ENCODE measurements at regions not wholly inside any gene's neighbourhood (a gene's known extent, or its start where the extent isn't known, plus 50 kb on each side); places are given as distances from the start of the nearest gene placed in this dataset.

GRCh38 chr20:19819149-19819548, 61.1 kb downstream of the RIN2 start:
- H3K4me1 ChIP-seq (ENCODE audit: control insufficient read depth in 2 of 2, insufficient read depth in 2 of 2, low read length in 1 of 2), result no peaks in the 10 kb centered on the region
- no peaks in the 10 kb centered on the region for H3K27me3 ChIP-seq (ENCODE audit: control insufficient read depth in 1 of 2, insufficient read depth in 2 of 2, low read length in 2 of 2)
- WGBS, 2 donors, result 62 to 87% methylated on average over 1 of the region's 1 CpG
- H3K36me3 ChIP-seq (ENCODE audit: control insufficient read depth in 2 of 2, insufficient read depth in 2 of 2, low read length in 1 of 2), result no peaks in the 10 kb centered on the region
- H3K27ac ChIP-seq (ENCODE audit: low read depth in 2 of 2, low read length in 1 of 2), result no peak overlapping the region
- no peak overlapping the region for H3K4me3 ChIP-seq (ENCODE audit: low read depth in 1 of 2, low read length in 2 of 2)
- peaks cover 0 to 3% of the 10 kb centered on the region in 2 donors for H3K9me3 ChIP-seq (ENCODE audit: control insufficient read depth in 2 of 2, insufficient read depth in 1 of 2, low read depth in 1 of 2, low read length in 1 of 2)

GRCh38 chr20:19820555-19821211, 62.6 kb downstream of the RIN2 start:
- H3K27me3 ChIP-seq (ENCODE audit: control insufficient read depth in 1 of 2, insufficient read depth in 2 of 2, low read length in 2 of 2), result no peaks in the 10 kb centered on the region
- no peaks in the 10 kb centered on the region for H3K4me1 ChIP-seq (ENCODE audit: control insufficient read depth in 2 of 2, insufficient read depth in 2 of 2, low read length in 1 of 2)
- H3K9me3 ChIP-seq (ENCODE audit: control insufficient read depth in 2 of 2, insufficient read depth in 1 of 2, low read depth in 1 of 2, low read length in 1 of 2), result peaks cover 0 to 3% of the 10 kb centered on the region in 2 donors
- H3K27ac ChIP-seq (ENCODE audit: low read depth in 2 of 2, low read length in 1 of 2), result no peak overlapping the region
- H3K36me3 ChIP-seq (ENCODE audit: control insufficient read depth in 2 of 2, insufficient read depth in 2 of 2, low read length in 1 of 2), result no peaks in the 10 kb centered on the region
- WGBS, 2 donors, result 74 to 77% methylated on average over 4 of the region's 4 CpGs
- H3K4me3 ChIP-seq (ENCODE audit: low read depth in 1 of 2, low read length in 2 of 2), result no peak overlapping the region

GRCh38 chr20:19821606-19822005, 63.5 kb downstream of the RIN2 start:
- WGBS, 2 donors, result 90 to 91% methylated on average over 3 of the region's 3 CpGs
- Histone ChIP-seq H3K4me1 (ENCODE audit: control insufficient read depth in 2 of 2, insufficient read depth in 2 of 2, low read length in 1 of 2) (no peaks in the 10 kb centered on the region), H3K27me3 (ENCODE audit: control insufficient read depth in 1 of 2, insufficient read depth in 2 of 2, low read length in 2 of 2) (no peaks in the 10 kb centered on the region), H3K27ac (ENCODE audit: low read depth in 2 of 2, low read length in 1 of 2) (no peak overlapping the region), H3K4me3 (ENCODE audit: low read depth in 1 of 2, low read length in 2 of 2) (no peak overlapping the region), H3K36me3 (ENCODE audit: control insufficient read depth in 2 of 2, insufficient read depth in 2 of 2, low read length in 1 of 2) (no peaks in the 10 kb centered on the region), H3K9me3 (ENCODE audit: control insufficient read depth in 2 of 2, insufficient read depth in 1 of 2, low read depth in 1 of 2, low read length in 1 of 2) (peaks cover 0 to 3% of the 10 kb centered on the region in 2 donors)

GRCh38 chr20:19823216-19823615, 65.2 kb downstream of the RIN2 start:
- Histone ChIP-seq H3K27me3 (ENCODE audit: control insufficient read depth in 1 of 2, insufficient read depth in 2 of 2, low read length in 2 of 2) (no peaks in the 10 kb centered on the region), H3K4me3 (ENCODE audit: low read depth in 1 of 2, low read length in 2 of 2) (no peak overlapping the region), H3K9me3 (ENCODE audit: control insufficient read depth in 2 of 2, insufficient read depth in 1 of 2, low read depth in 1 of 2, low read length in 1 of 2) (peaks cover 0 to 3% of the 10 kb centered on the region in 2 donors), H3K36me3 (ENCODE audit: control insufficient read depth in 2 of 2, insufficient read depth in 2 of 2, low read length in 1 of 2) (no peaks in the 10 kb centered on the region), H3K4me1 (ENCODE audit: control insufficient read depth in 2 of 2, insufficient read depth in 2 of 2, low read length in 1 of 2) (no peaks in the 10 kb centered on the region), H3K27ac (ENCODE audit: low read depth in 2 of 2, low read length in 1 of 2) (no peak overlapping the region)
- 90 to 93% methylated on average over 5 of the region's 5 CpGs for WGBS, 2 donors

GRCh38 chr20:19823971-19824370, 65.9 kb downstream of the RIN2 start:
- Histone ChIP-seq H3K27me3 (ENCODE audit: control insufficient read depth in 1 of 2, insufficient read depth in 2 of 2, low read length in 2 of 2) (no peaks in the 10 kb centered on the region), H3K27ac (ENCODE audit: low read depth in 2 of 2, low read length in 1 of 2) (no peak overlapping the region), H3K4me1 (ENCODE audit: control insufficient read depth in 2 of 2, insufficient read depth in 2 of 2, low read length in 1 of 2) (no peaks in the 10 kb centered on the region), H3K9me3 (ENCODE audit: control insufficient read depth in 2 of 2, insufficient read depth in 1 of 2, low read depth in 1 of 2, low read length in 1 of 2) (peaks cover 0 to 2% of the 10 kb centered on the region in 2 donors), H3K36me3 (ENCODE audit: control insufficient read depth in 2 of 2, insufficient read depth in 2 of 2, low read length in 1 of 2) (no peaks in the 10 kb centered on the region), H3K4me3 (ENCODE audit: low read depth in 1 of 2, low read length in 2 of 2) (no peak overlapping the region)
- WGBS, 2 donors, result 70 to 72% methylated on average over 10 of the region's 10 CpGs

GRCh38 chr20:19824861-19825260, 66.8 kb downstream of the RIN2 start:
- Histone ChIP-seq H3K4me1 (ENCODE audit: control insufficient read depth in 2 of 2, insufficient read depth in 2 of 2, low read length in 1 of 2) (no peaks in the 10 kb centered on the region), H3K9me3 (ENCODE audit: control insufficient read depth in 2 of 2, insufficient read depth in 1 of 2, low read depth in 1 of 2, low read length in 1 of 2) (no peaks in the 10 kb centered on the region), H3K27ac (ENCODE audit: low read depth in 2 of 2, low read length in 1 of 2) (no peak overlapping the region), H3K36me3 (ENCODE audit: control insufficient read depth in 2 of 2, insufficient read depth in 2 of 2, low read length in 1 of 2) (no peaks in the 10 kb centered on the region), H3K27me3 (ENCODE audit: control insufficient read depth in 1 of 2, insufficient read depth in 2 of 2, low read length in 2 of 2) (no peaks in the 10 kb centered on the region), H3K4me3 (ENCODE audit: low read depth in 1 of 2, low read length in 2 of 2) (no peak overlapping the region)
- 93 to 94% methylated on average over 3 of the region's 3 CpGs for WGBS, 2 donors

- no peaks in the 10 kb centered on the region for H3K36me3 ChIP-seq (ENCODE audit: control insufficient read depth in 2 of 2, insufficient read depth in 2 of 2, low read length in 1 of 2)
- 91% methylated on average over 3 of the region's 3 CpGs for WGBS, 2 donors
- H3K9me3 ChIP-seq (ENCODE audit: control insufficient read depth in 2 of 2, insufficient read depth in 1 of 2, low read depth in 1 of 2, low read length in 1 of 2), result no peaks in the 10 kb centered on the region
- no peak overlapping the region for H3K27ac ChIP-seq (ENCODE audit: low read depth in 2 of 2, low read length in 1 of 2)
- no peaks in the 10 kb centered on the region for H3K4me1 ChIP-seq (ENCODE audit: control insufficient read depth in 2 of 2, insufficient read depth in 2 of 2, low read length in 1 of 2)
- H3K27me3 ChIP-seq (ENCODE audit: control insufficient read depth in 1 of 2, insufficient read depth in 2 of 2, low read length in 2 of 2), result no peaks in the 10 kb centered on the region
- no peak overlapping the region for H3K4me3 ChIP-seq (ENCODE audit: low read depth in 1 of 2, low read length in 2 of 2)
These were observed 68.3 kb downstream of the RIN2 start for GRCh38 chr20:19826179-19826914.

GRCh38 chr20:19827818-19828217, 69.8 kb downstream of the RIN2 start:
- Histone ChIP-seq H3K4me3 (ENCODE audit: low read depth in 1 of 2, low read length in 2 of 2) (no peak overlapping the region), H3K36me3 (ENCODE audit: control insufficient read depth in 2 of 2, insufficient read depth in 2 of 2, low read length in 1 of 2) (no peaks in the 10 kb centered on the region), H3K4me1 (ENCODE audit: control insufficient read depth in 2 of 2, insufficient read depth in 2 of 2, low read length in 1 of 2) (no peaks in the 10 kb centered on the region), H3K9me3 (ENCODE audit: control insufficient read depth in 2 of 2, insufficient read depth in 1 of 2, low read depth in 1 of 2, low read length in 1 of 2) (no peaks in the 10 kb centered on the region), H3K27ac (ENCODE audit: low read depth in 2 of 2, low read length in 1 of 2) (no peak overlapping the region), H3K27me3 (ENCODE audit: control insufficient read depth in 1 of 2, insufficient read depth in 2 of 2, low read length in 2 of 2) (no peaks in the 10 kb centered on the region)
- WGBS, 2 donors, result 69 to 75% methylated on average over 1 of the region's 1 CpG

- Histone ChIP-seq H3K4me1 (ENCODE audit: control insufficient read depth in 2 of 2, insufficient read depth in 2 of 2, low read length in 1 of 2) (no peaks in the 10 kb centered on the region), H3K27ac (ENCODE audit: low read depth in 2 of 2, low read length in 1 of 2) (no peak overlapping the region), H3K36me3 (ENCODE audit: control insufficient read depth in 2 of 2, insufficient read depth in 2 of 2, low read length in 1 of 2) (no peaks in the 10 kb centered on the region), H3K9me3 (ENCODE audit: control insufficient read depth in 2 of 2, insufficient read depth in 1 of 2, low read depth in 1 of 2, low read length in 1 of 2) (no peaks in the 10 kb centered on the region), H3K4me3 (ENCODE audit: low read depth in 1 of 2, low read length in 2 of 2) (no peak overlapping the region), H3K27me3 (ENCODE audit: control insufficient read depth in 1 of 2, insufficient read depth in 2 of 2, low read length in 2 of 2) (no peaks in the 10 kb centered on the region)
- 67% methylated on average over 4 of the region's 4 CpGs for WGBS, 2 donors
These were observed 70.2 kb downstream of the RIN2 start for GRCh38 chr20:19828232-19828631.
